HFFc6 (cell line): ENCODE measurements at regions not wholly inside any gene's neighbourhood (a gene's known extent, or its start where the extent isn't known, plus 50 kb on each side); places are given as distances from the start of the nearest gene placed in this dataset.

Source experiments
- DNase-seq: peaks from one replicate; pipeline ENCODE4 v3.0.0-alpha.2; 2018
- H3K27ac Mint-ChIP-seq: 2 replicates; pipeline ENCODE4 v1.8.0; 2020; ENCODE audit warnings: mild to moderate bottlenecking, mixed read lengths
- H3K27me3 Mint-ChIP-seq: 2 replicates; pipeline ENCODE4 v1.8.0; 2021; ENCODE audit warnings: mild to moderate bottlenecking, moderate library complexity, mixed read lengths; ENCODE audit not compliant: insufficient read depth
- H3K36me3 Mint-ChIP-seq: 2 replicates; pipeline ENCODE4 v1.8.0; 2021; ENCODE audit warnings: low read depth, mixed read lengths
- H3K4me1 Mint-ChIP-seq: 2 replicates; pipeline ENCODE4 v1.8.0; 2020; ENCODE audit warnings: low read depth, mixed read lengths
- H3K4me3 Mint-ChIP-seq: 2 replicates; pipeline ENCODE4 v1.8.0; 2020; ENCODE audit warnings: mild to moderate bottlenecking, moderate library complexity, mixed read lengths
- H3K9me3 Mint-ChIP-seq: 2 replicates; pipeline ENCODE4 v1.8.0; 2020; ENCODE audit warnings: mild to moderate bottlenecking, mixed read lengths
- TF ChIP-seq, protein P1 (sequence below): fragments of 200-600 bp; sonication (generic); IDR thresholded peaks from 2 replicates; pipeline ENCODE4 v1.5.0; 2021; ENCODE audit warnings: antibody characterized with exemption, mild to moderate bottlenecking

DNA sequence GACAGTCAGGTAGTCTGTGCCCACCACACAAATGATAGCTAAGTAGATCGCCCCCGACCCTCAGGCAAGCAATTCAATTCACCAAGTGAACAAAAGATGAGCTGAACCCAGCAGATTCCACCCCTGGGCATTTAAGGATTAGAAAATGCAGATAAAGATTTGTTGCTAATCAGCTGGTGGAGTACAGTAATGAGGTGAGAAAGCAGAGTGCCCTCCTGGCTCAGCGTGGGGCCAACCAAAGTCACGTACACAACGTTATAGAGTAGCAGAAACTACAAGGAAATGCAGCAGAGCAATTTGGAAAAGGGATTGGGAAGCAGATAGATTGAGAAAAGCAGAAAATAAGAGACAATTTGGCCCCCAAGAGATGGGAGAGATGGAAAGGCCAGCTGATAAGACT, 91.2 kb downstream of the SOX9 start:
- Mint-ChIP-seq H3K9me3 (peaks cover 4% of the 10 kb centered on the region; the same call in 1 of the 2 replicates), H3K4me1 (no peaks in the 10 kb centered on the region), H3K27me3 (peaks cover 8% of the 10 kb centered on the region), H3K4me3 (no peak overlapping the region), H3K36me3 (no peaks in the 10 kb centered on the region), H3K27ac (no peak overlapping the region)
- TF ChIP-seq, protein P1, sequence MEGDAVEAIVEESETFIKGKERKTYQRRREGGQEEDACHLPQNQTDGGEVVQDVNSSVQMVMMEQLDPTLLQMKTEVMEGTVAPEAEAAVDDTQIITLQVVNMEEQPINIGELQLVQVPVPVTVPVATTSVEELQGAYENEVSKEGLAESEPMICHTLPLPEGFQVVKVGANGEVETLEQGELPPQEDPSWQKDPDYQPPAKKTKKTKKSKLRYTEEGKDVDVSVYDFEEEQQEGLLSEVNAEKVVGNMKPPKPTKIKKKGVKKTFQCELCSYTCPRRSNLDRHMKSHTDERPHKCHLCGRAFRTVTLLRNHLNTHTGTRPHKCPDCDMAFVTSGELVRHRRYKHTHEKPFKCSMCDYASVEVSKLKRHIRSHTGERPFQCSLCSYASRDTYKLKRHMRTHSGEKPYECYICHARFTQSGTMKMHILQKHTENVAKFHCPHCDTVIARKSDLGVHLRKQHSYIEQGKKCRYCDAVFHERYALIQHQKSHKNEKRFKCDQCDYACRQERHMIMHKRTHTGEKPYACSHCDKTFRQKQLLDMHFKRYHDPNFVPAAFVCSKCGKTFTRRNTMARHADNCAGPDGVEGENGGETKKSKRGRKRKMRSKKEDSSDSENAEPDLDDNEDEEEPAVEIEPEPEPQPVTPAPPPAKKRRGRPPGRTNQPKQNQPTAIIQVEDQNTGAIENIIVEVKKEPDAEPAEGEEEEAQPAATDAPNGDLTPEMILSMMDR = no peak
- DNase-seq = no peak

DNA sequence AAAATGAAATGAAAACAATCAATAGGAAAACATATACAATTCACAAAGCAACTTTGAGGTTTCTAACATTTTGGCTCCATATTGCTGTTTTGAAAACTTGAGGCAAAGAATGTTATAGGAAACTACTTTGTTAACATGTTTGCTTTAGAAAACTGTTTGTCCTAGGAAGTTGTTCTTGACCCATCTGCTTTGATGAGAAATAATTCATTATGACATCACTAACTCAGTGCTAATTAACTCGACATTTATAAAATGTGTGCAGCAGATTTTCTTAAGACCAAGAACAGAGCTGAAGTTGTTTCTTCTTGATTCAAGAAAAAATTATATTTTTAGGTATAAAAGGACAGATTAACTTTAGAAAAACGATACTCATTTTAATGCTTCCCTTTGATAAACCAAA, 94.7 kb downstream of the SOX9 start:
- no peak for DNase-seq
- no peak overlapping the region for H3K4me3 Mint-ChIP-seq
- peaks cover 27% of the 10 kb centered on the region for H3K27me3 Mint-ChIP-seq
- H3K36me3 Mint-ChIP-seq = no peaks in the 10 kb centered on the region
- TF ChIP-seq, protein P1 = no peak
- H3K27ac Mint-ChIP-seq = no peak overlapping the region
- H3K9me3 Mint-ChIP-seq = peaks cover 4% of the 10 kb centered on the region; the same call in 1 of the 2 replicates
- H3K4me1 Mint-ChIP-seq = no peaks in the 10 kb centered on the region

DNA sequence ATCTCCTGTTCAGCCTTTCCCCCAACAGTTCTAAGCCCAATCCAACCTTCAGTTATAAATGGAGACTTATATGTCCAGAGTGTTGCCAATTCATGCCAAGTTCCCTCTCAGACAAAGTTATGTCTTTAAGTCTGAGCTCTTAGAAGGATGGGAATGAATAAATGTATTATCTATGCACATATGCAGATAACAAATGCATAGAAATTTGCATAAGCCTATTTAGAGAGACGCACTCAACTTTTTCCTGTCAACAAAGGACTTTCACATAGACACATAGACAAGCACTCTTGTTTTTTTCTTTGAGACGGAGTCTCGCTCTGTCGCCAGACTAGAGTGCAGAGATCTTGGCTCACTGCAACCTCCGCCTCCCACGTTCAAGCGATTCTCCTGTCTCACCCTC, 95.1 kb downstream of the SOX9 start:
- Mint-ChIP-seq H3K4me1 (no peaks in the 10 kb centered on the region), H3K9me3 (peaks cover 4% of the 10 kb centered on the region; the same call in 1 of the 2 replicates)

DNA sequence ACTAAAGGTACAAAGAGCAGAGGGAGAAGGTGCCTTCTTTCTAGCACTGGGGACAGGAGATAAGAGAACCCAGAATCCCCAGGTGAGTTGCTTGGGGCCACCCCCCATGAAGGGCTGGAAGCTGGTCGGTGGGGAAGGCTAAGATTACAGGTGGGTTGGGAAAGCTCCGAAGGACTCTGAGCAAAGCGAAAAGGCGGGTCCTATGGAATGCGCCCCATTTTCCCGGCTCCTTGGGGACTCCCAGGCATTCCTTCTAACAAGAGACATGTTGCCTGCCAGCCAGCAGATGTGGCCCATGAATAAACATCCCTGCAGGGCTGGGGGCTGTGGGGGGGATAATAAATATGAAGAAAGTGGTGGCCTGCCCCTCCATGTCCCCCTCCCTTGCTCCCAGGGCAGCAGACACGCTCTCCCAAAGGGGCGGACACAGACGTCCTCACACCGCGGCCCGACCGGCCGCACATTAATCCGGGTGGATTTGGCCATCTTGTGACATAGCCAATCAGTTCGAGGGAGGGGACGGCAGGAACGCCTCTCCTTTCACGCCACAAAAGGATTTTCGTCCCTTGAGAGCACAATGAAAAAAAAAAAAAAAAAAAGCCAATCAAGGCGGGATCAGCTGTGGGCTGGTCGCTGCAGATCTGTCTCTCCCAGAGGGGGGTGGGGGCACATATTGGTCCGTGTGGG, 98.5 kb downstream of the SOX9 start:
- peaks cover 2% of the 10 kb centered on the region; the same call in 1 of the 2 replicates for H3K9me3 Mint-ChIP-seq
- no peaks in the 10 kb centered on the region for H3K36me3 Mint-ChIP-seq
- H3K27ac Mint-ChIP-seq = no peak overlapping the region
- TF ChIP-seq, protein P1 = no peak
- no peak overlapping the region for H3K4me3 Mint-ChIP-seq
- DNase-seq = no peak
- H3K4me1 Mint-ChIP-seq = no peaks in the 10 kb centered on the region
- peaks cover 28% of the 10 kb centered on the region for H3K27me3 Mint-ChIP-seq

More for the DNA sequence above, 95.1 kb downstream of the SOX9 start:
- Mint-ChIP-seq H3K36me3 (no peaks in the 10 kb centered on the region), H3K4me3 (no peak overlapping the region), H3K27ac (no peak overlapping the region), H3K27me3 (peaks cover 30% of the 10 kb centered on the region)
- TF ChIP-seq, protein P1 = no peak
- no peak for DNase-seq

DNA sequence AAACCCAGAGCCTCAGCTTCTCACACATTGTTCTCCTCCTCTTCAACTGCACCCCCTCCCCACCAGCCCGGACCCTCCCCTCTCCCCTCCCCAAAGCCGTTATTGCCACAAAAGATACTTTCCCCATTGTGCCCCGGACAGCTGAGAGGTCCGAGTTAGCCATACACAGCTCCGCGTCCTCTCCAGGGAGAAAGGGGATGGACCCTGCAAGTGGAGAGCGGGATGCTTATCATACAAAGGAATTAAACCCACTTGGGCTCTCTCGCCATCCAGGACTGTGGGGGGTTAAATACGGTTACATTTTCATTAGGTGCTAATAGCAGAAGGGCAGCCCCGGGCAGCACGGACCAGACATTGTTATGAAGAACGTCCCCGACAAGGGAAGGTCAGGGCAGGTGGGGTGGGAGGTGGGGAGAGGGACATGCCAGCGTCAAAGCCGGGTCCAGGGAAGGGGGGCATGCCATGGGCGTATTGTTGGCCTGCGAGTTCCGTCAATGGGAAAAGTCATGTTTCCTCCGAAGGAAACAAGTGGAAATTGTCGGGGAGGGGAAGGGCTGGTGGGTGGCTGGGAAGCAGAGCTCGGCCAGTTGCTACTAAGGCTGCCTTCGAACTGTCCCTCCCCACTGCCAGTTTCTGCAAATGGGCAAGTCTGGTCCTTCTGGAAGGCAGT, 99.1 kb downstream of the SOX9 start:
- DNase-seq = no peak
- Mint-ChIP-seq H3K9me3 (no peaks in the 10 kb centered on the region), H3K4me3 (no peak overlapping the region), H3K4me1 (no peaks in the 10 kb centered on the region), H3K27me3 (peaks cover 28% of the 10 kb centered on the region), H3K36me3 (no peaks in the 10 kb centered on the region), H3K27ac (no peak overlapping the region)
- TF ChIP-seq, protein P1 = no peak
